HG03280 (cell line): ENCODE measurements at regions not wholly inside any gene's neighbourhood (a gene's known extent, or its start where the extent isn't known, plus 50 kb on each side); places are given as distances from the start of the nearest gene placed in this dataset.

Source experiments
- ATAC-seq: cut with Tn5 transposase; IDR thresholded peaks from one replicate; pipeline ENCODE4 v1.9.1; 2021; ENCODE audit warnings: mild to moderate bottlenecking, moderate library complexity; ENCODE audit not compliant: unreplicated experiment

DNA sequence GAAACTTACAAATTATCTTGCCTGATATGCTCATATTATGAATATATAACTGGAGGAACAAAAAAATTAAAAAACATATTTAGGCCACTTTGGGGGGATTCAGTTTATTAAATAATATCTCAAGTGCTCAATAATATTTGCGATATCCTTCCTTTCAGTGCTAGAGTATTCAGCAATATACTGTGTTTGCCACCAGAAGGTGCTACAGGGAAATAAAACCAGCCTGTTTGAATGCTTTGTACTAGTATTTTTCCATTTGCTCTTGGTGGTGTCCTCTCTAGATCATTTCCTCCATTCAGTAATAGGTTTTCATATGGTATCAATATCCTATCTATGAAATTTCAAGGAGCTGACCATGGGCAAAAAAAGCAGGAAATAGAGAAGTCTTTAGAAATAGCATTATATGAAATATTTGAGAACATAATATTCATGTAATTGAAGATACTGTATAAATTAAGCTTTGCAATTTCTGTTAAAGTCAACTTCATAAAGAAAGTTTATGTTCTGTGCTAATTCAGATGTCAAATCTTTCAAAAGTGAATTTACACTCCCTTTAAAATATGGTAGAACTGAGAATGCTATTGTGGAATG is 106.2 kb upstream of the NAV3 start:
- peak; percentile 61 for ATAC-seq

DNA sequence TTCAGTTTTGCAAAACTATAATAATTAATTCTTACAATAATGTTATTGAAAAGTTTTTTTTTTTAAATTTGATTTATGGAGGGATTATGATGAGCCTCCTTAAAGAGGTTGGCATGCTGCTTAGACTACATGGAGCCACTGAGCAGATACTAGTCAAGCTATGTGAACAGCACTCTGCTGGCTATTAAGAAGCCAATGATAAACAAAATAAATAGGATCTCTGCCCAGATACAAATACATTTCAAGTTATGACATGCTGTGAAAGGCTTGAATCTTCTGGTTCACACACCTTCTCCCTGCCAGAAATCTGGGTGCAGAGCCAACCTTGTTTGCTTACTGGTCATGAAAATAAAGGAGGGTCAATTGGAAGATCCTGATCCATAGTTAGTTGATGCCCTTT is 107.4 kb upstream of the NAV3 start:
- no peak for ATAC-seq

DNA sequence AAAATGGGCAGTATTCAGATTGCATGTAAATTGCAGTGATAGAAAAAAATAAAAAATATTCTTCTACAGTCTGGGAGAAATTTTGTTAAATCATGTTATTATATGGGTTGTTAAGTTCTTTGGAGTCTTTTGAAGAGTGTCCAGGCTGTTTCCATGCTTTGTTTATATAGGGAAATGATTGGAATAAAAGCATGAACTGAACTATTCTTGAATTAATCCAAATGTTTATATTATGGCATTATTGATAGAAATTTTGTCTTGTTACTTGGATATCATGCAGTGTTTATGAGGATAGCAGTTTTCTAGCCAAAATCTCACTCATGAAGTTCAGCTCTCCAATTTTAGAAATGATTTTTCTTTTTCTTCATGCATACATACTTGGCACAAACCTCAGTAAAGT is 108.2 kb upstream of the NAV3 start:
- ATAC-seq = no peak

DNA sequence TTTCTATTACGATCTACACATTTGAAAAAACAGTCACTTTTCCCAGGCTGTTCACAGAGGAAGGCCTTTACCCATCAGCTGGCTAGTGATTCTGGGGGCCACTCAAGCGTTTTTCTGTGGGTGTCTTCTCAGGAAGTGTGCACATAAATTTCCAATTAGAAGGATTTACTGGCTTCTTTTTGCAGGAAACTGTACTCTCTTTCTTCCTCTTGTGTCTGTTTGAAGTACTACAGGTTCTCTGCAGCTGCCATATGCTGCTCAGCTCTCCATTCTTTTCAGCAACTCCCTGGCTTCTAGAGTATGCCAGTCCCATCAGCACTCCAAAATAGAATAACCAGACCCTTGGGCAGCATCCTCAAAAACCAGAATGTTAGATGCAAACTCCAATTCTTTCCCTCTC is 110.4 kb upstream of the NAV3 start:
- ATAC-seq = no peak

DNA sequence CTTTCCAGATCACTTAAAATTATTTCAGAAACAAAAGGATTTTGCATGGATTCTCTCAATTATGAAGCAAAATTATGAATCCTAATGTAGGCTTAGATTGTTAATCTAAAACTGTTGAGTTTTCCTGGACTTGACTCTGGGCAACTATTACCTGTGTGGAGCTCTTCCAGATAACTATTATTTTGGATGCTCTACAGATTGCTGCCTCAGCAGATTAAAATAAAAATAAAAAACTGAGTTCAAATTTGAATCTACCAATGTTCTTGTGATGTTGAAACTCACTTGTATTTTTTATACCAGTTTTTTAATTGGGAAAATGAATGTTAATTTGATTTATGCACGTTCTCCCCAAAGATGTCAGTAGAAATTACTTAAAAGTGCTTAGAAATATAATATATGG is 120.5 kb upstream of the NAV3 start:
- ATAC-seq = no peak

DNA sequence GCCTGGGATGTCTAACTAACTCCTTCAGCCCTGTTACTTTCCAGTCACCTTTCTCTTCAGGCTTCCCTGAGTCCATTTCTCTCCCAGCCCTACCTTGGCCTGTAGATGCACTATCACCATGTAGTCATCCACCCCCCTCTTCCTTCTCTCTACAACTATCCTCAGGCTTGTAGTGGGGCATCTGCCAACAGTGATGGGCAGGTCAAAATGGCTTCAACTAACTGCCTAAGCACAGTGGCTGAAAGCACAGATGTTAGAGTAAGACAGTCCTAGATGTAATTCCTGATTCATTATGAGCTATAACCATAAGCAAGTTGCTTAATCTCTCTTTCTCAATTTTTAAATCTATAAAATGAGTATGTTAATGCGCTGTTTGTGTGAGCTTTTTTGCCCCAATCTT is 133.6 kb upstream of the NAV3 start:
- no peak for ATAC-seq

DNA sequence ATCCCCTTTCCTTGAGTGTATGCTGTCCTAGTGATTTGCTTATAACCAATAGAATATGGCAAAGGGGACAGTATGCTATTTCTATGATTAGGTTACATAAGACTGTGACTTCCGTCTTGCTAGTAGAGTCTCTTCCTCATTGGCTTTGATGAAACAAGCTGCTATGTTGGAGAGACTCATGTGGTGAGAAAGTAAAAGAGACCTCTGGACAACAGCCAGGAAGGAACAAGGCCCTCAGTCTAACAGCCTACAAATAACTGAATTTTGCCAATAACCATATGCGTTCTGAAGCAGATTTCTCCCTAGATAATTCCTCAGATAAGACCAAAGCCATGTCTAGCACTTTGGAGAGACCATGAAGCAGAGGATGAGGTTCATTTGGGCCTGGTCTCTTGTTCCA is 134.5 kb upstream of the NAV3 start:
- ATAC-seq = no peak

DNA sequence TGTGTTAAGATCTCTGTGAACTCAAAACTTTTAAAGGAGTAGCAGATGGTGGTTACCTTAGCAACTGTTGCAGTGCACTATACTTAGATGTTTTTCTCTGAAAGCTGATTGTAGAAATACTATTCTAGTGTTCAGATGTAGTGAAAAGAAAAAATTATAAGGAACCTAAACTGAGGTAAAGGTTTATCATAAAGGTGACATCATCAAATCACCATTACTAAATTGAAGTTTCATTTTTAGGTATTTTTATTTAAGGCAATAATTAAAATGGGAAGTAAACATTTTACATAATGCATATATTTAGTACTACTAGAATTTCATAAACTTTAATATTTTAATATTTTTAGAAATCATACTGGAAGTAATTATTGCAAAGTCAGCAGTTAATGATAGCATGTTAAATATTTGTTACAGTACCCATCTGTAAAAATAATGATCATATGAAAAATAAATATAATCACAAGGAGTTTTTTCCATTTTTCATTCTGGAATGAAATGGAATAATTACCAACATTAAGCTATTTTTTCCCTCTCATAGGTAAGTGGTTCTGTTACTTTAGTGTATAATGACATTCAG is 141.1 kb upstream of the NAV3 start:
- ATAC-seq = no peak

DNA sequence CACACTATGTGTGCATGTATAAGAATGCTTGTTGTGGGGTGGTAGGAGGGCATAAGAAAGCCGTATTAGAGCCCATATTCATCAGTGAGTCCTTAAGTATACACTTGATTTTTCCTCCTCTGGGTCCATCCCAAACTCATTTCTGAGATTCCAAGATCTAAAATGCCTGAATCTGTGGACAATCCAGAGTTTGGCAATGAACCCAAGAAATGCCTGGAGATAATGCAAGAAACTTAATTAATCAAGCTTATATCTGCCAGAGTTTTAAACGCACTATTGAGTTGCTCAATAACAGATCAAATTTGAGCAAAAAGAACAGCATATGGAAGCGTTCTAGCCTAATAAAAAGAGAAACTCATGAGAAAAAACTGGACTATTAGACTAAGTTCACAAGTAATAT is 143.4 kb upstream of the NAV3 start:
- ATAC-seq = no peak

DNA sequence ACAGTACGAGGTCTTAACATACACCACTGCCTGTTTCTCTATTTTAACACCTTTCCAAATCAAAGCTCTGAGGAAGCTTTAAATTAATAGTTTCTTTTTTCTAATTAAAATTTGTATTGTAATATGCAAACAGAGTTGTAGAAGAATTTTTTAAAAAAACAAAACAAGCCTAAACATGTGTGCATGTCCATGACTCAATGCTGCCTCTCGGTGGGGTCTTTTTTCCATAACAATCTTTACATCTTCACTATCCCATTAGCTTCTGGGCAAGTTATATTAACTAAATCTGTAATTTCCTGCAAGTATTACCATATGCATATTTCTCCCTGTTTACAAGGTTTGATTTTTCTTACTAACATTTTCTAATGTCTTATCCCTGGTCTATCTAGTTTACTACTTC is 143.9 kb upstream of the NAV3 start:
- no peak for ATAC-seq

DNA sequence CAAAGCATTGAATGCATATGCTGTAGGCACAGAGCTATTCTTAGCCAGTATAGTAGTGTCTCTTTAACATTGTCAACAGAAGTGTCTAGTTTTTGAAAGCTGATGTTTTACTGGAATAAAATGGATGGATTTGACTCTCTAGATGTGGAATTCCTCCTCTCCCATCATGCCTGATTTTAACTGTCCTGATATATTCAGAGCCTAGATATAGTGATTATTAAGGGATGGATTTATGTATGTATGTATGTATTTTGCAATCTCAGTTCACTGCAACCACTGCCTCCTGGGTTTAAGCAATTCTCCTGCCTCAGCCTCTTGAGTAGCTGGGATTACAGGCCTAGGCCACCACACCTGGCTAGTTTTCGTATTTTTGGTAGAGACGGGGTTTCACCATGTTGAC is 144.8 kb upstream of the NAV3 start:
- ATAC-seq = no peak

DNA sequence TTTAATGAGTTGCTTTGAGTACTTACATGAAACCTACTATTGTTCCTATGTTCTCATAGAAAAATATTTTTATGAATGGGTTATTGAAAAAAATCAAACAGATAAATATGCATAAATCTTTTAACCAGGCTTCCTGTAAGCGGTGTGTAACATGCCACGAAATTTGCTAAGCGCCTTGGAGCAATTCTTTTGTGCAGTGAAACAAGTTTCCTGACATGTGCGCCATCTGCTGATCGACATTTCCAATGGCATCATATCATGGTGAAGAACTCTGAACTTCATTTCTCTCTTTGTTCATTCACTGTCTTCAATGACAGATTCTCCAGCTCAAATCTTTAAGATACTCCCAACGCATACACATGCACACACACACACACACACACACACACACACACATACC is 145.6 kb upstream of the NAV3 start:
- ATAC-seq = peak; percentile 73

DNA sequence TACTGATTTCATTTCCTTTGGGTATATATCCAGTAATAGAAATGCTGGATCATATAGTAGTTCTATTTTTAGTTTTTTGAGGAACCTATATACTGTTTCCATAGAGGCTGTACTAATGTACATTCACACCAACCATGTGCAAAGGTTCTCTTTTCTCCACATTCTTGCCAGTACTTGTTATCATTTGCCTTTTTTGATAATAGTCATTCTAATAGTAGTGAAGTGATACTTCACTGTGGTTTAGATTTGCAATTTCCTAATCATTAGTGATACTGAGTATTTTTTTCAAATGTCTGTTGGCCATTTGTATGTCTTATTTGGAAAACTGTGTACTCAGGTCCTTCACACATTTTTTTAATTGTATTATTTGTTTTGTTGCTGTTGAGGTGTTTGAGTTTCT is 148.2 kb upstream of the NAV3 start:
- no peak for ATAC-seq

DNA sequence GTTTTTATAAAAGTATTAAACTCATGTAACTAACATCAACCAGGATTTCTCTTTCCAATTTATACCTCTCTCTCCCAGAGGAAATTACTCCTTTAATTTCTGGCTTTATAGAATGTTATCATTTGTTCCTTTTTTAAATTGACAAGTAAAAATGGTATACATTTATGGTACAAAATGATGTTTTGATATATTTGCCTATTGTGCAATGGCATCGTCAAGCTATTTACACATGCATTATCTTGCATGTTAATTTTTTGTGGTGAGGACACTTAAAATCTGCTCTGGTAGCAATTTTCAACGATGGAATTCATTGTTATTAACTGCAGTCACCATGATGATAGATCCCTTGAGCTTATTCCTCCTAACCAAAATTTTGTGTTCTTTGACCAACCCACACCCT is 149.0 kb upstream of the NAV3 start:
- ATAC-seq = no peak

DNA sequence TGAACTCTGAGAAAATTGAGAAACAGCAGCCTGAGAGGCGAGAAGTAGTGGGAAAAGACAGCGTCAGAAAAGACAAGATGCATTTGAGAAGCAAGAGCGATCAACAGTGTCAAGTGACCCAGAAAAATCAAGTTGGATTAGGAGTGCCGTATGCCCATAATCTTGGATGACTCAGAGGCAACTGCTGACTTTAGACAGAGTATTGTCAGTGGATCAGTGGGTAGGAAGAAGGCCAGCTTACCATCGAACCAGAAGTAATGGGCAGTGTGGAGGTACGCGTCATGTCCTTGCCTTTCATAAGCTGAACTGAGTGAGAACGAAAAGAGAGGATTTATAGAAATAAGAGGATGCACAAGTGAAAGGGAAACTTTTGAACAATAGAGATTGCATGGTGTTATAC is 151.0 kb upstream of the NAV3 start:
- ATAC-seq = no peak

DNA sequence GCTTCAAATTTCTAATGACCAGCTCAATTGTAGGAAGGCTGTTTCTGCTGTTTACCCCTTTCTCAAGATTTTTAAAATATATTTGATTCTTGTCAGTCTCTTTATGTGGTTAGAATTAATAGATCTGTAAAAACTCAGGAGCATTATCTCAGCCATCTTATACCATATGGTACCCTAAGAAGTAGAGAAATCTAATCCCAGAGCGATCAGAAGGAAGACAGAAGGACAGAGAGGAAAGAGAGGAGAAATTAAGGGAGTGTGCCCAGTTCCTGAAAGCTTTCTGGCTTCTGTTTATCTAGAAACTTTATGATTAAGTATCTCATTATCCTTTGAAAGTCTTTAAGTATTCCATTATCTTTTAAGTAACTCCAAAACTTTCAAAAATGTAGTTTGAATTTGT is 152.1 kb upstream of the NAV3 start:
- ATAC-seq = no peak

DNA sequence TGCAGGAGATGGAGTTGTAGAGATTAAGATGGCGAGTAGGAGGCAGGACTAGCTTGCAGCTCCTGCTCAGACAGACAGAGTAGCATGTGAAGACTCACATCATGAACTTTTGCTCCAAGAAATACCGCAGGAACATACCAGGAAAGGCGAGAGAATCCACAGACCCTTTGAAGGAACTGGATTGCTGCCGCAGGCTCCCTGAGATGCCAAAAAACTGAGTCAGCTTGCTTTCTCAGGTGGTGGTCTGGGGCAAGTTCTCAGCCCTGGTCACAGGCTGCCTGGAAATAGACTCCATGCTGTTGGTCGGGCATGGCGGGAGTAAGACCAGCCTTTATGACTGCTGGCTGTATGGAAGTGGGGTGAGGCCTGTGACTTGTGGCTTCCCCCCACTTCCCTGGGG is 163.6 kb upstream of the NAV3 start:
- ATAC-seq = no peak

DNA sequence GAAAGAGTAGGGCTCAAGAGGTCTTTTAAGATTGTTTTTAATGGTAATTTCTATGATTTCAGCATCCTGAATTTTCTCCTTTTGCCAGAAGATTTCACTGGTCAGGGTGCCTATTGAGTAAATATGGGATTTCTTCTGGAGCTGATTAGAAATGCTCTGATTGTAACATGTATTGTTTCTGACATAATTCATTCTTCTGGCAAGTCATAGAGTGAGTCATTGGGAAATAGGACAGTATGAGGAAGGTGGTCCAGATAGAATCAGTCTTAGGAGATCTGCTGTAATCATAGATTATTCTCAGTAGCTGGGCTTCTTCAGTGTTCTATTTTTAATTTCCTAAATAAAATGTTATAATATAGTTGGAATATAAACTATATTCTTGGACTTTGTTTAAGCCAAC is 182.0 kb upstream of the NAV3 start:
- no peak for ATAC-seq

DNA sequence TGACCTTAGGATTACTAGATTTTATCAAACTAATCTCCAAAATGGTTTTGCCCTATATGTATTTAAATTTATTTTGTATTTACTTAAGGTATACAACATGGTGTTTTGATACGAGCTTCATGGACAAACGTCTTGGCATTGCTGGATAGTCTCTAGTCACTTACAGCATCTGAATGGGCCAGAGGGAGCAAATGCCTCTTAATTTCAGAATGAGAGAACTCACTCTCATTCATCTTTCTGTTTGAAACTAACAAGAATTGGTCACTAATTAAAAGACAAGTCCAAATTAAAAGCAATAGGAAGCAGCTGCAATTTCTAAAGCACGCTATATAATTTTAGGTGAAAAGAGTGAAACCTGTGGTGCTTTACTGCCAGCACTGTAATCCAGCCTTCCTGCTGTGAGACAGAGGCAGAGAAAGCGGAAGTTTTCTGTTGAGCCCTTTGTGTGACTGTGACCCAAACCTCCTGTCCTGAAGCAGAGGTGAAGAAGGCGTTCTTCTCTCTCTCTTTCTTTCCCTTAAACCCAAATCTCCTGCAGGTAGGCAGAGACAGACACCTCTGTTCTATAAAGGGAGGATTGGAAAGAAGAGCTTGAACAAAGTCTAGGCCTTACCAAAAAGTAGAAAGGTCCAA is 184.6 kb upstream of the NAV3 start:
- ATAC-seq = no peak

DNA sequence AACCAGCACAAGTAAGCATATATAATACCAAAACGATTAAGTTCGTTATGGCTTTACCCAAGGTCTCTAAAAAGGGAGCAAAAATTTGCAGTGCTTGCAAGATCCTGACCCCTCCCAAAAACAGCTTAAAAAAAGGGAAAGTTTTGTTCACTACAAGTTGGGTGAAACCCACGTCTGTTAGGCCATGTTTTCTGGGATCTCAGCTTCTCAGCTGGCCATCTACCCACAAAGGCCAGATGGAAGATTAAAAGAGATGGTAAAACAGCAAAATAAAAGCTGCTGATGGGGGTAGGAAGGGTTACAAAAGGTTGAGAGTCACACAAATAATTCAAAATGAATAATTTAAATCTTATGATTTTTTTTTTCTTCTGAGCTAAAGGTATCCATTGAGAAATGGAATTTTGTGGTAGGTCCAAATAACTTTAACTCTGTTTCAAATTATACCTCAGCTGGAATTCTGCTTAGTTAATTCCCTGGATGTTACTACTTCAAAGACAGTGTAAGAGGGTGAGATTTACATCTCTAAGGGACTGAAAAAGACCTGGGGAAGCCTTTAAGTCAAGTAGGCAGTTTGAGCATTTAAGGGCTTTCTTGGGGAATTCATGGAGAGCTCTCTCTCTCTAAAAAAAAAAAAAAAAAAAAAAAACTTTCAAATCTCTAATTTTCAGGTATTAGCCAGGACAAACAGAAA is 185.6 kb upstream of the NAV3 start:
- ATAC-seq = no peak

DNA sequence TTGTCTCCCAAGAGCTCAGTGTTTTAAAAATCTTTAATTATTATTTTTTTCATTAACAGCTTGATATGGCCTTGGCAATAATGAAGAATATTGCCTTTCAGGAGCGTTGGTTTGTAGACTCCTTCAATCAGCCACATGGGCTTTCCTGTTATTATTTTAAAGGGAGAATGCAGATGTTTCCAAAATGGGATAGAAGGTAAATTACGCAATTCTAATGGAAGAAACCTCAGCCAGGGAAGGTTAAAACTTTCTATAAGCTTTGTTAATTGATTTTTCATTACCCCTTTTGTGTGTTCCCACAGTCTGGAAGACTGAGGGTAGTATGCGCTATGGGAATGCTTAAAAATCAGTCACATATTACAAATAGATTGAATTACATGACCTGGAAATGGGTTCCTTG is 188.4 kb upstream of the NAV3 start:
- no peak for ATAC-seq

DNA sequence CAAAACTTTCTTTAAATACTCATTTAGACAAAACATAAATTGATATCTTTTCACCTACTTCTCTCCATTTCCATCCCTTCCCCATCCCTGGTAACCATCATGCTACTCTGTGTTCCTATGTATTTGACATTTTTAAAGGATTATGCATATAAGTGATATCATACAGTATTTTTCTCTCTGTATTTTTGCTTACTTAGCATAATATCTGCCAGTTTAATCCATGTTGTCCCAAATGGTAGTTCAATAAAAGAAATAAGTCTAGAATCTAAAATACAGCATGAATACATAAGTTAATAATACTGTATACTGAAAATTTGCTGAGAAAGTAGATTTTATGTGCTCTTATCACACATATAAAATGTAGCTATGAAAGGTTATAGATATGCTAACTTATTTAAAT is 190.3 kb upstream of the NAV3 start:
- ATAC-seq = no peak
